ENCODE measurements at regions not wholly inside any gene's neighbourhood (a gene's known extent, or its start where the extent isn't known, plus 50 kb on each side); places are given as distances from the start of the nearest gene placed in this dataset.

DNA sequence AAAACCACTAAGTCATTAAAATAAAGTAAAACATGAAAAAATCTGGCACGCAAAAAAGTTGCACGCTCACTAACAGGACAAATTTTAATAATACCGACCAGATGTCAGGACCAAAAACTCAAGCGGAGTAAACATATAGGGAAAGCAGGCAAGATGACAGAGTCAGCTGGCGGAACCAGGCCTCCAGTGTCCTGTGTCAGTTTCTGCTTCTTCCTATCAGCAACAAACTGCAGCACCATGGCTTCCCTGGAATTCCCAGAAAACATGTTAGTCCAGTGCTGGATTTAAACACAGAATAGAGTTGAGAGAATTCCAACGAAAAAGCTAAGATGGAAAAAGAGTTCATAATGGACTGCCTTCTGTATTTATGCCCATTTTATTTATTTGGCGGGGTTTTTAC is 169.1 kb upstream of the ARHGEF26 start:
- Histone ChIP-seq H3K9me3 (no peaks in the 10 kb centered on the region), H3K27ac (no peak overlapping the region), H3K36me3 (no peaks in the 10 kb centered on the region), H3K9ac (ENCODE audit: low read depth in 2 of 2, low read length in 2 of 2) (no peak overlapping the region), H3K27me3 (no peaks in the 10 kb centered on the region), H3K4me1 (no peaks in the 10 kb centered on the region), H3K4me3 (no peak overlapping the region)
- TF ChIP-seq, protein P1, sequence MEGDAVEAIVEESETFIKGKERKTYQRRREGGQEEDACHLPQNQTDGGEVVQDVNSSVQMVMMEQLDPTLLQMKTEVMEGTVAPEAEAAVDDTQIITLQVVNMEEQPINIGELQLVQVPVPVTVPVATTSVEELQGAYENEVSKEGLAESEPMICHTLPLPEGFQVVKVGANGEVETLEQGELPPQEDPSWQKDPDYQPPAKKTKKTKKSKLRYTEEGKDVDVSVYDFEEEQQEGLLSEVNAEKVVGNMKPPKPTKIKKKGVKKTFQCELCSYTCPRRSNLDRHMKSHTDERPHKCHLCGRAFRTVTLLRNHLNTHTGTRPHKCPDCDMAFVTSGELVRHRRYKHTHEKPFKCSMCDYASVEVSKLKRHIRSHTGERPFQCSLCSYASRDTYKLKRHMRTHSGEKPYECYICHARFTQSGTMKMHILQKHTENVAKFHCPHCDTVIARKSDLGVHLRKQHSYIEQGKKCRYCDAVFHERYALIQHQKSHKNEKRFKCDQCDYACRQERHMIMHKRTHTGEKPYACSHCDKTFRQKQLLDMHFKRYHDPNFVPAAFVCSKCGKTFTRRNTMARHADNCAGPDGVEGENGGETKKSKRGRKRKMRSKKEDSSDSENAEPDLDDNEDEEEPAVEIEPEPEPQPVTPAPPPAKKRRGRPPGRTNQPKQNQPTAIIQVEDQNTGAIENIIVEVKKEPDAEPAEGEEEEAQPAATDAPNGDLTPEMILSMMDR (IDR thresholded peaks at IDR 0.05), result no peak
- intact Hi-C loops (cut with DNase I), result no loop called here
- DNase-seq, result no peak

DNA sequence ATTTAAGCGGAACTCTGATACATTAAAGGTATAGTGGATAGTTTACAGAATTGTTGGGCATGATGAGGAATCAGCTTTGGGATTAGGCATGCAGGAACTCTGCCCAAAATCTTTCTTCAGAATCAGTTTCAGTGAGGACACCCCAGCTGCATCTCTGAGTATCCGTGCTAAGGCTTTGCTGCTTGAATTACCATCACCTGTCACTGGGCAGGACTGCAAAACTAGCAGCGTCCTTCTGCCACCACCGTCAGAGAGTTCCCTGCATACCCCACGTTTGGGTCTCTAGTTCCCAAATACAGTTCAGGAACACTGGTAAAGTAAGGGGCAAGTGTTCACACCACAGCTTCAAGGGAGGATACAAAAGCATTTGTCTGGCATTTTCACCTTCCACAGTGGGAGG is 164.6 kb upstream of the ARHGEF26 start:
- intact Hi-C loops (cut with DNase I), result no loop called here
- no peaks in the 10 kb centered on the region for H3K9me3 ChIP-seq

DNA sequence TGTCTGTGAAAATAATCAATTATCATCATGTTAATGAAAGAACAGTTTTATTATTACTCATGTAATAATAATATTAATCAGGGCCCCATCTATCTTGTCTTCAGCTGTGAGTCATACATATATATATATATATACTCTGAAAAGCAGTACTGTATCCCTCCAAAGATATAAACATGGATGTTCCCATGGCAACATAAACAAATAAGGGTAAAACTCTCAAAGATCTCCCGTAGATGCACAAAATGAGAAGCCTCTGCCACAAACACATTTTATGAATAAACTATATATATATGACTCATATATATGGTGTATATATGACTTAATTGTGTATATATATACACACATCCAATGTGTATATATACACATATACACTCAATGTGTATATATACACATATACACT is 163.8 kb upstream of the ARHGEF26 start:
- intact Hi-C loops (cut with DNase I), result no loop called here
- no peak overlapping the region for H3K27ac ChIP-seq
- H3K4me1 ChIP-seq, result no peaks in the 10 kb centered on the region
- no peak overlapping the region for H3K9ac ChIP-seq (ENCODE audit: low read depth in 2 of 2, low read length in 2 of 2)
- H3K27me3 ChIP-seq, result no peaks in the 10 kb centered on the region
- DNase-seq, result no peak
- no peak overlapping the region for H3K4me3 ChIP-seq
- H3K9me3 ChIP-seq, result no peaks in the 10 kb centered on the region
- H3K36me3 ChIP-seq, result no peaks in the 10 kb centered on the region
- TF ChIP-seq, protein P1 (IDR thresholded peaks at IDR 0.05), result no peak

More for the DNA sequence above, 164.6 kb upstream of the ARHGEF26 start:
- TF ChIP-seq, protein P1 (IDR thresholded peaks at IDR 0.05), result no peak
- no peak overlapping the region for H3K4me3 ChIP-seq
- no peaks in the 10 kb centered on the region for H3K4me1 ChIP-seq
- H3K9ac ChIP-seq (ENCODE audit: low read depth in 2 of 2, low read length in 2 of 2), result no peak overlapping the region
- H3K27me3 ChIP-seq, result no peaks in the 10 kb centered on the region
- H3K27ac ChIP-seq, result no peak overlapping the region
- DNase-seq, result no peak
- H3K36me3 ChIP-seq, result no peaks in the 10 kb centered on the region

DNA sequence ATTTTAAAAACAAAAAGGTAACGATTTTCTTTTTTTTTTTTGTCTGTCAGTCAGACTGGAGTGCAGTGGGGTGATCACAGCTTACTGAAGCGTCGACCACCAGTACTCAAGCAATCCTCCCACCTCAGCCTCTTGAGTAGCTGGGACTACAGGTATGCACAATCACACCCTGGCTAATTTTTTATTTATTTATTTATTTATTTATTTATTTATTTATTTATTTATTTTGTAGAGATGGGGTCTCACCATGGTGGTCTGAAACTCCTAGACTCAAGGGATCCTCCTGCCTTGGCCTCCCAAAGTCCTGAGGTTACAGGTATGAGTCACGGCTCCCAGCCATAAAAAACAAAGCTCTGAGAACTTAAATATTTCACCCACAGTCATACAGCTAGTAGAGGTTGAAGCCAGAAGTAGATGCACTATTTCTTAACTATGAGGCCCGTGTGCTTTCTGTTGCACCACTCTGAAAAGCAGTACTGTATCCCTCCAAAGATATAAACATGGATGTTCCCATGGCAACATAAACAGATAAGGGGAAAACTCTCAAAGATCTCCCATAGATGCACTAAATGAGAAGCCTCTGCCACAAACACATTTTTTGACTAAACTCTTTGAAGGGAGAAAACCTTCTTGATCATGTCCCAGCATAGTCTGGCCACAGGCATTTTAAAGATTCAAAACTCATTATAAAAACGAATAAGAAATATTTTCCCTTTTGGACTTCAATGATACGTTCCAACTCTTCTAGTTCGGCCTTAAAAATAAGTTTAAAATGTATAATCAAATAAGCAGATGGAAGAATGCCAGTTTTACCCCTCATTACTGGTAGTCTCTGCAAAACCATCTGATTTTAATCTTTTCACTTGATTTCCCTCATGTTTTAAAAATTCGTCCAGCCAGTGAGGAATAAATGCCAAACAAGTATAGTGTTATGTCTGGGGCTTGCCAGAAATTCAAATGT is 162.3 kb upstream of the ARHGEF26 start:
- intact Hi-C loops (cut with DNase I), result no loop called here
- Histone ChIP-seq H3K4me3 (no peak overlapping the region), H3K36me3 (no peaks in the 10 kb centered on the region), H3K27me3 (no peaks in the 10 kb centered on the region), H3K9ac (ENCODE audit: low read depth in 2 of 2, low read length in 2 of 2) (no peak overlapping the region), H3K27ac (no peak overlapping the region), H3K9me3 (no peaks in the 10 kb centered on the region), H3K4me1 (no peaks in the 10 kb centered on the region)
- TF ChIP-seq, protein P1 (IDR thresholded peaks at IDR 0.05), result no peak
- DNase-seq, result no peak

DNA sequence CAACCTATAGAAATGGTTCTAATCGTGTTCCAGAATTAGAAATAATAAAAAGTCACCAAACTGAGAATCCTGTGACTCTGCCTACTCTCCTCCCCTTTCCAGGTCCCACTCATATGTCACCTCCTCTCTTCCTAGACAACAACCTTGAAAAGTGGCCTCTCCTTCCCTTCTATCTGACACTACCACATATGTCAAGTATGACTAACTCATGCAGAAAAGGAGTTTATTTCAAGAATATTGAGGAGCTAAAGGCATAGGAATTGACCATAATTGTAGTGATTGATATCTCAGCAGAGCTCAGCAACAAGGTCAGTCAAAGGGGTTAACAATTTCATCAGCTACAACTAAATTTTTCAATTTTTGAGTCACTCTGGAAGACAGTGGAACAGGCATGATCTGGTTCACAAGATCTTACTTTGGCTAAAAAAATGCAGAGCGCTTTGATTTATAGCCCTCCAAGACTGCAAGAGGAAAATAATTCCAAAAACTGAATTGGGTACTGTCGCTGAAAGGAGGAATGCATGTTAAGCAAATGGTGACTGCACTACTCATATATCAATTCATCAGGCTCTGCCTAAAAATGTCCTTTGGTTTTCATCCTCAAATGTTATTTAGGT is 160.6 kb upstream of the ARHGEF26 start:
- no peaks in the 10 kb centered on the region for H3K9me3 ChIP-seq
- TF ChIP-seq, protein P1 (IDR thresholded peaks at IDR 0.05), result no peak
- no peak overlapping the region for H3K27ac ChIP-seq
- H3K36me3 ChIP-seq, result no peaks in the 10 kb centered on the region
- no peaks in the 10 kb centered on the region for H3K27me3 ChIP-seq
- no peak overlapping the region for H3K9ac ChIP-seq (ENCODE audit: low read depth in 2 of 2, low read length in 2 of 2)
- H3K4me3 ChIP-seq, result no peak overlapping the region
- H3K4me1 ChIP-seq, result no peaks in the 10 kb centered on the region
- DNase-seq, result no peak
- intact Hi-C loops (cut with DNase I), result no loop called here

All from colonic mucosa (tissue), 4 donors.